Heart left ventricle (tissue), 16 donors: ENCODE measurements at regions not wholly inside any gene's neighbourhood (a gene's known extent, or its start where the extent isn't known, plus 50 kb on each side); places are given as distances from the start of the nearest gene placed in this dataset.

Experiments used
- ATAC-seq, 4 donors: fragments of 200-7000 bp; cut with Tn5 transposase; one replicate each; pipeline ENCODE4 v1.9.1; 2020 to 2022; ENCODE audit warnings: moderate library complexity in 4 of 4, mild to moderate bottlenecking in 3 of 4, moderate number of reproducible peaks in 1 of 4
- DNase-seq, 5 donors: peaks; one replicate each; pipeline ENCODE4 v3.0.0-alpha.2; 2020
- H3K27ac ChIP-seq, 12 donors: fragments of 200-600 bp; sonication (generic) in 4 of 12; one replicate each; pipeline versions ENCODE4 v1.5.0 to v1.8.0; 2016 to 2022; ENCODE audit warnings: mild to moderate bottlenecking in 2 of 12
- H3K27me3 ChIP-seq, 9 donors: fragments of 200-600 bp; sonication (generic) in 2 of 9; one replicate each; pipeline versions ENCODE4 v1.5.1 to v1.8.0; 2016 to 2022; ENCODE audit warnings: mild to moderate bottlenecking in 3 of 9
- H3K36me3 ChIP-seq, 9 donors: fragments of 200-600 bp; sonication (generic) in 2 of 9; one replicate each; pipeline versions ENCODE4 v1.5.0 to v1.8.0; 2018 to 2022; ENCODE audit warnings: mild to moderate bottlenecking in 2 of 9
- H3K4me1 ChIP-seq, 12 donors: fragments of 200-600 bp; sonication (generic) in 4 of 12; one replicate each; pipeline versions ENCODE4 v1.5.0 to v1.8.0; 2016 to 2022; ENCODE audit warnings: mild to moderate bottlenecking in 3 of 12
- H3K4me3 ChIP-seq, 12 donors: fragments of 200-600 bp; sonication (generic) in 4 of 12; one replicate each; pipeline versions ENCODE4 v1.5.0 to v1.8.0; 2017 to 2022; ENCODE audit warnings: mild to moderate bottlenecking in 9 of 12, moderate library complexity in 4 of 12
- H3K9me3 ChIP-seq, 12 donors: fragments of 200-600 bp; sonication (generic) in 4 of 12; one replicate each; pipeline versions ENCODE4 v1.5.0 to v1.8.0; 2016 to 2022; ENCODE audit warnings: mild to moderate bottlenecking in 1 of 12
- POLR2A ChIP-seq, 2 donors: fragments of 450-650 bp; IDR thresholded peaks; one replicate each; pipeline ENCODE4 v1.6.1; 2017; ENCODE audit warnings: antibody characterized with exemption in 2 of 2, mild to moderate bottlenecking in 2 of 2, moderate library complexity in 2 of 2
- WGBS, 4 donors: extraction: QIAGEN DNeasy Blood & Tissue Kit in 2 of 4; methylation state at CpG; one replicate each; pipeline versions ENCODE4 v1.1.5 to v1.1.7; 2013 to 2018; 5-methylcytosine and 5-hydroxymethylcytosine counted together
- intact Hi-C, 10 donors: fragments of 100-400 bp; cut with DNase I; formaldehyde crosslinking; loops; one replicate each; pipeline versions ENCODE4 v1.11.1 to v1.14.2; 2022
- TF ChIP-seq, protein P1 (sequence below), 12 donors: fragments of 200-600 bp; sonication (generic) in 4 of 12; IDR thresholded peaks; one replicate each; pipeline versions ENCODE4 v1.5.0 to v1.8.0; 2018 to 2022; ENCODE audit warnings: antibody characterized with exemption in 12 of 12, mild to moderate bottlenecking in 5 of 12
- donor health status: ischemic (EF 13 %, LVEDD 7.1; RV severe dilation, severe dysfunction).
- donor health status: healthy with polysubstance abuse.
- donor health status: DM: no; HTN: yes; CAD: no.
- donor health status: DM: no; HTN: no; CAD: no.
- donor health status: ischemic (EF 25% LVEDD 6.9; RV normal size, moderate dysfunction).
- donor health status: ischemic (EF 25% LVEDD 5.7; RV mildly dilated, moderate dysfunction).
- donor health status: healthy.
- donor health status: DM: yes; HTN: yes; CAD: no.
- donor health status: ischemic (EF 35%, LVEDD 5.7; RV mildly dilated, moderate dysfunction).
- donor health status: nonischemic (EF 11% LVEDD 7.7; RV severe dilation, severe dysfunction).
- donor health status: DM: yes; HTN: yes; CAD: no.
- donor health status: PGD.
- donor health status: ischemic (EF 29% LVEDD 5.4; RV normal size, mild dysfunction).
- donor health status: nonischemic (EF 23%, LVEDD 6.1; RV moderate dilation, normal function).

DNA sequence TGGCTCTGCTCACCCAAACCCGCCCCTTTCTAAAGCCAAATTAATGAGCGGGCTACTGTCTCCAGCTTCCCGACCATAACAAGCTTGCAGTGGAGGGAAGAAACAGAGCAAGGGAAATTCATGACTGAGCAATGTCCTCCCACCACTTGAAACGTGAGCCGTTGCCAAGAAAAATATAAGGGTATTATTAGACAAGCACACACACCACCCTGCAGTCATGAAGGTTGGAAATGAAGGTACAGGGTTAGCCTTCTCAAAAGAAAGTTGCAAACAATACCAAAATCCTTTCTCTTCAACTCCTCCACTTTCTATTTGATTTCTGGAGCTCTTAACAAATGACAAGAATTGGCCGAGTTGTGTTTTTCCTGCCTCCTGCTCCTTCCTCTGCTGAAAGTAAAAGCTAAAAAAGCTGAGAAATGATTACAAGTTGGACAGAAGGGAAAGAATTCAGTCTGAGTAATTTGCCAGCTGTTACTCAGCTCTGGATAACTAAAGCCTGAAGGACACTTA lies 151.1 kb upstream of the B3GAT2 start:
- Histone ChIP-seq H3K4me1 (peaks cover 0 to 31% (median 13%) of the 10 kb centered on the region in 12 donors), H3K4me3 (peak overlapping the region in 10 of 12 donors; percentile 7 to 46 (median 26)), H3K9me3 (no peaks in the 10 kb centered on the region), H3K36me3 (no peaks in the 10 kb centered on the region), H3K27me3 (no peaks in the 10 kb centered on the region), H3K27ac (peak overlapping the region in 11 of 12 donors; percentile 8 to 72 (median 52))
- DNase-seq (peak in 4 of 5 donors; percentile 27 to 31 (median 28)), ATAC-seq (peak; percentile 90 to 97 (median 91))
- no peak for TF ChIP-seq POLR2A (IDR thresholded peaks at IDR 0.05)
- 9 to 15% (median 11%) methylated on average over 6 of the region's 6 CpGs for WGBS, 4 donors
- intact Hi-C loops = loop anchor here in 1 of 10 donors (2.0 kb wide), 1 partner anchor 25 kb away; no protein-coding TSS in a partner anchor

DNA sequence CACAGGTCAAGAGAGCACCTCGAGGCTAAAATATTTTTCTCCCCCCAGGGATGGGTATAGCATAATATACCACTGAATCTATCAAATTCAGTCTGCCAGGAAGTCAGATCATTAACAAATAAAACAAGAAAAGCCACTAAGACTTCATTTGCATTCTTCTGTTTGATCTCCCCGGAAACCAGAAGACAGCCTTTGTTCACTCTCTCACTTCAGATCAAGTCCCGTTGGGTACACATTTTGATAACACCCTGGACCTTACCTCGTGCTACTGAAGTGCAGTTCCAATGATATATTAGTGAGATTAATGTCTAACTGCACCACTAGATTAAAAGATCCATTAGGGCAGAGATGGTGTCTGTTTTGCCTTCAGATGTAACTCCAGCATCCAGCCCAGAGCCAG lies 157.7 kb upstream of the B3GAT2 start:
- peaks cover 0 to 9% (median 0%) of the 10 kb centered on the region in 12 donors for H3K4me1 ChIP-seq
- H3K27me3 ChIP-seq = no peaks in the 10 kb centered on the region
- peaks cover 0 to 13% (median 3%) of the 10 kb centered on the region in 12 donors for H3K9me3 ChIP-seq
- TF ChIP-seq, protein P1, sequence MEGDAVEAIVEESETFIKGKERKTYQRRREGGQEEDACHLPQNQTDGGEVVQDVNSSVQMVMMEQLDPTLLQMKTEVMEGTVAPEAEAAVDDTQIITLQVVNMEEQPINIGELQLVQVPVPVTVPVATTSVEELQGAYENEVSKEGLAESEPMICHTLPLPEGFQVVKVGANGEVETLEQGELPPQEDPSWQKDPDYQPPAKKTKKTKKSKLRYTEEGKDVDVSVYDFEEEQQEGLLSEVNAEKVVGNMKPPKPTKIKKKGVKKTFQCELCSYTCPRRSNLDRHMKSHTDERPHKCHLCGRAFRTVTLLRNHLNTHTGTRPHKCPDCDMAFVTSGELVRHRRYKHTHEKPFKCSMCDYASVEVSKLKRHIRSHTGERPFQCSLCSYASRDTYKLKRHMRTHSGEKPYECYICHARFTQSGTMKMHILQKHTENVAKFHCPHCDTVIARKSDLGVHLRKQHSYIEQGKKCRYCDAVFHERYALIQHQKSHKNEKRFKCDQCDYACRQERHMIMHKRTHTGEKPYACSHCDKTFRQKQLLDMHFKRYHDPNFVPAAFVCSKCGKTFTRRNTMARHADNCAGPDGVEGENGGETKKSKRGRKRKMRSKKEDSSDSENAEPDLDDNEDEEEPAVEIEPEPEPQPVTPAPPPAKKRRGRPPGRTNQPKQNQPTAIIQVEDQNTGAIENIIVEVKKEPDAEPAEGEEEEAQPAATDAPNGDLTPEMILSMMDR (IDR thresholded peaks at IDR 0.05) = no peak
- no peak for TF ChIP-seq POLR2A (IDR thresholded peaks at IDR 0.05)
- intact Hi-C loops = no loop called here
- WGBS, 4 donors = 33 to 44% (median 40%) methylated on average over 4 of the region's 4 CpGs
- no peak overlapping the region for H3K4me3 ChIP-seq
- no peak overlapping the region for H3K27ac ChIP-seq
- ATAC-seq (no peak), DNase-seq (no peak)
- no peaks in the 10 kb centered on the region for H3K36me3 ChIP-seq

DNA sequence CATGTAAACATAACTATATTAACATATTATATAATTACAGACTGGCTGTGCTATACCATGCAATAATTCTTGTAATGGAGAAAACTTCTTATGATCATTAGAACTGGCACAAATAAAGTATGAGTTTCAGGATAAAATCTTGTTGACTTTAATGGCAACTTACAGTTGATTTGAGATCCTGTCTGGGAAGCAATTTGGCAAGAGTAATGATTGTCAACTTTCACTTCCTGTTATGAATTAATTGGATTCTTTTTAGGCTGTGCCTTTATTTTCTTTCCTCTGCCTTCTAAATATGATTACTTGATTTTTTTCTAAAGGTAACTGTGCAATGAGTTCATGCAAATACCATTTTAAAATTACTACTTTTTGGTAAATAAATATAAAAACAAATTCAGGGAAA lies 158.1 kb upstream of the B3GAT2 start:
- intact Hi-C loops = no loop called here
- TF ChIP-seq, protein P1 (IDR thresholded peaks at IDR 0.05) = no peak
- no peak for TF ChIP-seq POLR2A (IDR thresholded peaks at IDR 0.05)
- H3K9me3 ChIP-seq = peaks cover 0 to 18% (median 5%) of the 10 kb centered on the region in 12 donors

DNA sequence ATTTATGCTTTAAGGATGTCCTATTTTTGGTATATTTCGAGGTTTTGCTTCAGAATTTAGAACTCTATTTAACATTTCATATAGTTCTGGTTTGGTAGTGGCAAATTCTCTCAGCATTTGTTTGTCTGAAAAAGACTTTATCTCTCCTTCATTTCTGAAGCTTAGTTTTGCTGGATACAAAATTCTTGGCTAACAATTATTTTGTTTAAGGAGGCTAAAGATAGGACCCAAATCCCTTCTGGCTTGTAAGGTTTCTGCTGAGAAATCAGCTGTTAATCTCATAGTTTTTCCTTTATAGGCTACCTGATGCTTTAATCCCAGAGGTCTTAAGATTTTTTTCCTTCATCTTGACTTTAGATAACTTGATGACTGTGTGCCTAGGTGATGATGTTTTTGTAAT lies 162.7 kb upstream of the B3GAT2 start:
- H3K4me3 ChIP-seq = no peak overlapping the region
- no peaks in the 10 kb centered on the region for H3K27me3 ChIP-seq
- peaks cover 0 to 7% (median 0%) of the 10 kb centered on the region in 12 donors for H3K4me1 ChIP-seq
- H3K36me3 ChIP-seq = no peaks in the 10 kb centered on the region
- H3K9me3 ChIP-seq = peaks cover 0 to 33% (median 12%) of the 10 kb centered on the region in 12 donors
- intact Hi-C loops = no loop called here
- TF ChIP-seq, protein P1 (IDR thresholded peaks at IDR 0.05) = no peak
- no peak for TF ChIP-seq POLR2A (IDR thresholded peaks at IDR 0.05)
- no peak overlapping the region for H3K27ac ChIP-seq
- no peak for ATAC-seq
- no peak for DNase-seq
- WGBS, 4 donors = 54 to 66% (median 61%) methylated on average over 1 of the region's 1 CpG

More for the DNA sequence above, 158.1 kb upstream of the B3GAT2 start:
- DNase-seq (no peak), ATAC-seq (no peak)
- no peaks in the 10 kb centered on the region for H3K36me3 ChIP-seq
- no peak overlapping the region for H3K4me3 ChIP-seq
- H3K4me1 ChIP-seq = peaks cover 0 to 9% (median 0%) of the 10 kb centered on the region in 12 donors
- no peak overlapping the region for H3K27ac ChIP-seq
- no peaks in the 10 kb centered on the region for H3K27me3 ChIP-seq

DNA sequence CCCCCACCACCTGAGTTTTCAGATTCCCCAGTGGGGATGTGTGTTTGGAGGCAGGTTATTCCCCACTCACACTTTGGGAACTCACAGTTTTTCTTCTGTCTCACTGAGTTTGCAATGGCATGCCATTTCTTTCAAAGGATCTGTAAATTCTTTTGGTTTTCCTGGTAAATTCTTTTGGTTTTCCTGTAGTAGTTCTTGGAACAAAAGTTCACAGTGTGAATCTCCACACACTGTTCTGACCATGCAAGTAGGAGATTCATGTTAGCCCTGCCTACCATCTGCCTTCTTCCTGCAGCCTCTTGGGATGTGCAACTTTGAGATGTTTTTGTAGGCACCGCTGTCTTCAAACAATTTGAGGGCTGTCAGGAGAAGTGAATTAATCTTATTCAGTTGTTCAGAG lies 165.6 kb upstream of the OGFRL1 start:
- peaks cover 0 to 42% (median 12%) of the 10 kb centered on the region in 12 donors for H3K9me3 ChIP-seq
- no peak for ATAC-seq
- WGBS, 4 donors = 88 to 100% (median 94%) methylated on average over 1 of the region's 1 CpG

More for the DNA sequence above, 165.6 kb upstream of the OGFRL1 start:
- no peak for DNase-seq
- no peak overlapping the region for H3K27ac ChIP-seq
- no peak for TF ChIP-seq POLR2A (IDR thresholded peaks at IDR 0.05)
- TF ChIP-seq, protein P1 (IDR thresholded peaks at IDR 0.05) = no peak
- H3K4me1 ChIP-seq = no peaks in the 10 kb centered on the region
- H3K36me3 ChIP-seq = no peaks in the 10 kb centered on the region
- no peaks in the 10 kb centered on the region for H3K27me3 ChIP-seq
- no peak overlapping the region for H3K4me3 ChIP-seq
- intact Hi-C loops = no loop called here
